ENCODE measurements at regions not wholly inside any gene's neighbourhood (a gene's known extent, or its start where the extent isn't known, plus 50 kb on each side); places are given as distances from the start of the nearest gene placed in this dataset.

- TF ChIP-seq CTCF (IDR thresholded peaks at IDR 0.05) (no peak), EP300 (IDR thresholded peaks at IDR 0.05) (no peak)
Observed at GRCh38 chr7:50959560-50959959, 176.9 kb upstream of the GRB10 start.

Measured in stomach (tissue), 4 donors.